PFSK-1 (cell line): ENCODE measurements at regions not wholly inside any gene's neighbourhood (a gene's known extent, or its start where the extent isn't known, plus 50 kb on each side); places are given as distances from the start of the nearest gene placed in this dataset.

ENCODE experiments used
- FOXP2 ChIP-seq: optimal IDR thresholded peaks from 2 replicates; pipeline ENCODE3; 2011; ENCODE audit warnings: borderline replicate concordance, control low read depth, inconsistent platforms; ENCODE audit not compliant: insufficient read depth; ENCODE audit errors: extremely low read length, extremely low read depth
- POLR2AphosphoS5 ChIP-seq: IDR thresholded peaks from 2 replicates; pipeline ENCODE4 v1.6.1; 2012; ENCODE audit warnings: low read depth, mild to moderate bottlenecking, control low read depth, low read length, moderate library complexity
- REST ChIP-seq, 2 experiments: IDR thresholded peaks; 2 replicates each; pipeline versions ENCODE4 v1.6.1 to v1.8.0; 2011 to 2012; ENCODE audit warnings: low read depth in 2 of 2, low read length in 2 of 2, control low read depth in 1 of 2, inconsistent platforms in 1 of 2, mild to moderate bottlenecking in 1 of 2, moderate library complexity in 1 of 2; ENCODE audit not compliant: insufficient read depth in 1 of 2
- SIN3A ChIP-seq: IDR thresholded peaks from 2 replicates; pipeline ENCODE4 v1.6.1; 2012; ENCODE audit warnings: mild to moderate bottlenecking, low read length, moderate library complexity, borderline replicate concordance; ENCODE audit not compliant: insufficient read depth
- TAF1 ChIP-seq: IDR thresholded peaks from 2 replicates; pipeline ENCODE4 v1.6.1; 2012; ENCODE audit warnings: low read length, control low read depth, borderline replicate concordance; ENCODE audit not compliant: insufficient read depth

GRCh38 chr11:116136987-116137674 lies 632.9 kb upstream of the CADM1 start:
- TF ChIP-seq POLR2AphosphoS5 (no peak), REST (IDR thresholded peaks at IDR 0.05; ENCODE audit: insufficient read depth in 1 of 2, low read depth in 2 of 2, low read length in 2 of 2) (no peak), TAF1 (no peak), FOXP2 (no peak), SIN3A (no peak)

GRCh38 chr11:116135891-116136290 lies 631.7 kb upstream of the CADM1 start:
- TF ChIP-seq POLR2AphosphoS5 (no peak), TAF1 (no peak), REST (IDR thresholded peaks at IDR 0.05; ENCODE audit: insufficient read depth in 1 of 2, low read depth in 2 of 2, low read length in 2 of 2) (no peak), SIN3A (no peak), FOXP2 (no peak)

GRCh38 chr11:116134450-116134849 lies 630.2 kb upstream of the CADM1 start:
- TF ChIP-seq POLR2AphosphoS5, result no peak
- no peak for TF ChIP-seq TAF1
- TF ChIP-seq FOXP2, result no peak
- TF ChIP-seq SIN3A, result no peak
- TF ChIP-seq REST (IDR thresholded peaks at IDR 0.05; ENCODE audit: insufficient read depth in 1 of 2, low read depth in 2 of 2, low read length in 2 of 2), result no peak

GRCh38 chr11:116132273-116132978 lies 628.2 kb upstream of the CADM1 start:
- TF ChIP-seq REST (IDR thresholded peaks at IDR 0.05; ENCODE audit: insufficient read depth in 1 of 2, low read depth in 2 of 2, low read length in 2 of 2), result no peak
- no peak for TF ChIP-seq SIN3A
- TF ChIP-seq TAF1, result no peak
- no peak for TF ChIP-seq FOXP2
- TF ChIP-seq POLR2AphosphoS5, result no peak
